ENCODE measurements at regions not wholly inside any gene's neighbourhood (a gene's known extent, or its start where the extent isn't known, plus 50 kb on each side); places are given as distances from the start of the nearest gene placed in this dataset.

DNA sequence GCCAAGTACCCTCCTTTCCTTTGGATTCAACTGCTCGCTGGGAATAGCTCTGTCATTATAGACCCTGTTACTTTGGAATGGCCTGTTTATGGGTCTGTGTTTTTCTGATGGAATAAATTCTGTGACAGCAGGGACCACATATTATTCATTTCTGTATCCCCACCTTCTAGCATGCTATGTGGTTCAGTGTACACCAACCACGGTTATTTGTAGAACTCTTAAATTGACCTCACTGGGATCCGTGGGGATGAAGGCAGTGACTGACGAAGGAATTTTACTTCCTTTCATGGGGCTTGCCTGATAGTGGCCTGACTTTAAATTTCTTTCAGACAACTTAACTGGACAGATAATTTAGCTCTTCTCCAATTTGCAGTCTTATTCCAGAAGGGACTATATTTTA lies 343.2 kb downstream of the SPRY1 start:
- no peaks in the 10 kb centered on the region for H3K36me3 ChIP-seq (ENCODE audit: low read depth)
- H3K9me2 ChIP-seq (ENCODE audit: insufficient read depth): no peaks in the 10 kb centered on the region
- no peak overlapping the region for H2AFZ ChIP-seq
- H3K9ac ChIP-seq: no peak overlapping the region
- H3K27me3 ChIP-seq (replicated peaks; ENCODE audit: insufficient read depth): no peaks in the 10 kb centered on the region
- no peaks in the 10 kb centered on the region for H4K20me1 ChIP-seq (ENCODE audit: insufficient read depth)
- no peak overlapping the region for H3K4me2 ChIP-seq (ENCODE audit: unreplicated experiment)
- H3K4me3 ChIP-seq: no peak overlapping the region
- no peak overlapping the region for H3K27ac ChIP-seq
- no peak for DNase-seq
- 87 to 90% methylated on average over 4 of the region's 4 CpGs for WGBS, 2 experiments (ENCODE audit: low coverage in 1 of 2, low lambda C conversion rate in 2 of 2, missing lambda C conversion rate in 2 of 2)
- no peaks in the 10 kb centered on the region for H3K79me2 ChIP-seq (ENCODE audit: insufficient read depth)
- no peaks in the 10 kb centered on the region for H3K9me3 ChIP-seq (ENCODE audit: low read depth)
- H3K4me1 ChIP-seq (ENCODE audit: insufficient read depth): no peaks in the 10 kb centered on the region
- in situ Hi-C loops (cut with MboI): no loop called here
- no peak for TF ChIP-seq EZH2 (IDR thresholded peaks at IDR 0.05; ENCODE audit: insufficient read depth, poor library complexity, severe bottlenecking)
- no peak for TF ChIP-seq EZH2phosphoT487 (IDR thresholded peaks at IDR 0.05; ENCODE audit: insufficient read depth, low read depth)
- no peaks in the 10 kb centered on the region for H3F3A ChIP-seq (ENCODE audit: insufficient read depth)

DNA sequence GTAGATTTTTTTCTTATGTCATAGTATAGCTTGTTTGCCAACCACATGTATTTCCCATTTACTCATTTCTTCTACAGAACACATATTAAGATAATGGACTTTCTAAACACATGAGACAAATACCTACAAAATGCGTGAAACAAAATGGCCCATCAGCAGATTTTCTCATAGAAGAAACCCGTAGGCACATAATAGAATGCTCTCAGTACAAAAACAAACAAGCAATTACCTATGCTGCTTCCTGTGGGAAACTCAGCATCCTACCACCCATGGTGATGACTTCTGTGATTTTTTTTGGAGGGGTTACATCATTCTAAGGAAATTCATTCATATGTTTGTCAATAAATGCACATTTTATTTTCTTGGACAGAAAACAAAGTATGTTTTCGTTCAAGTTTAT lies 343.6 kb downstream of the SPRY1 start:
- Histone ChIP-seq H3K27ac (no peak overlapping the region), H3K9me3 (ENCODE audit: low read depth) (no peaks in the 10 kb centered on the region), H4K20me1 (ENCODE audit: insufficient read depth) (no peaks in the 10 kb centered on the region), H2AFZ (no peak overlapping the region), H3K27me3 (replicated peaks; ENCODE audit: insufficient read depth) (no peaks in the 10 kb centered on the region), H3K36me3 (ENCODE audit: low read depth) (no peaks in the 10 kb centered on the region), H3K4me3 (no peak overlapping the region), H3K9ac (no peak overlapping the region), H3K79me2 (ENCODE audit: insufficient read depth) (no peaks in the 10 kb centered on the region), H3K9me2 (ENCODE audit: insufficient read depth) (no peaks in the 10 kb centered on the region), H3K4me2 (ENCODE audit: unreplicated experiment) (no peak overlapping the region), H3F3A (ENCODE audit: insufficient read depth) (no peaks in the 10 kb centered on the region), H3K4me1 (ENCODE audit: insufficient read depth) (no peaks in the 10 kb centered on the region)
- no peak for DNase-seq
- in situ Hi-C loops (cut with MboI): no loop called here
- WGBS, 2 experiments (ENCODE audit: low coverage in 1 of 2, low lambda C conversion rate in 2 of 2, missing lambda C conversion rate in 2 of 2): 74 to 81% methylated on average over 3 of the region's 3 CpGs
- no peak for TF ChIP-seq EZH2phosphoT487 (IDR thresholded peaks at IDR 0.05; ENCODE audit: insufficient read depth, low read depth)

DNA sequence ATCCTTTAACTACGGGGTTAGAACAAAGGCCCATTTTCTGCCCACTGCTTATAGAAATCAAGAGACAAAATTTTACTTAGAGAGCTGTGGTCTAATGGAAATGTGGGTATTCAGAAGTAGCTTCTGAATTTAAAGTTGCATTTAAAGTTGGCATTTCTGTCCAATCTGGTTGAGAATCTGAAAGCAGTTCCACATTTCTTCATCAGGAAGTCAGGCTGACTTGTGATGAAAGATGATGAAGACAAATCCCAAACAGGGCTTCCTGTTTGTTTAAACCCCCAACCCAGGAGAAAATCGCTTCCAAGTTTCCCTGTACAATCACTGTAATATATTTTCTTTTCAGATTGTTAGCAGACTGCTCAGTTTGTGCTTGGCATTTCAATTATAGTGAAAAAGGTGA lies 345.3 kb downstream of the SPRY1 start:
- no peak overlapping the region for H3K27ac ChIP-seq
- H3K27me3 ChIP-seq (replicated peaks; ENCODE audit: insufficient read depth): no peaks in the 10 kb centered on the region
- no peak overlapping the region for H3K4me3 ChIP-seq
- no peaks in the 10 kb centered on the region for H3K9me3 ChIP-seq (ENCODE audit: low read depth)
- WGBS, 2 experiments (ENCODE audit: low coverage in 1 of 2, low lambda C conversion rate in 2 of 2, missing lambda C conversion rate in 2 of 2): 46 to 56% methylated on average over 2 of the region's 2 CpGs
- no peaks in the 10 kb centered on the region for H3K36me3 ChIP-seq (ENCODE audit: low read depth)
- in situ Hi-C loops (cut with MboI): no loop called here
- no peaks in the 10 kb centered on the region for H4K20me1 ChIP-seq (ENCODE audit: insufficient read depth)
- H3F3A ChIP-seq (ENCODE audit: insufficient read depth): no peaks in the 10 kb centered on the region
- no peak for DNase-seq
- no peak overlapping the region for H3K9ac ChIP-seq
- no peak overlapping the region for H3K4me2 ChIP-seq (ENCODE audit: unreplicated experiment)
- no peaks in the 10 kb centered on the region for H3K79me2 ChIP-seq (ENCODE audit: insufficient read depth)
- H3K4me1 ChIP-seq (ENCODE audit: insufficient read depth): no peaks in the 10 kb centered on the region
- TF ChIP-seq EZH2 (IDR thresholded peaks at IDR 0.05; ENCODE audit: insufficient read depth, poor library complexity, severe bottlenecking): no peak
- no peak for TF ChIP-seq EZH2phosphoT487 (IDR thresholded peaks at IDR 0.05; ENCODE audit: insufficient read depth, low read depth)
- H2AFZ ChIP-seq: peak overlapping the region; percentile 46
- H3K9me2 ChIP-seq (ENCODE audit: insufficient read depth): no peaks in the 10 kb centered on the region

DNA sequence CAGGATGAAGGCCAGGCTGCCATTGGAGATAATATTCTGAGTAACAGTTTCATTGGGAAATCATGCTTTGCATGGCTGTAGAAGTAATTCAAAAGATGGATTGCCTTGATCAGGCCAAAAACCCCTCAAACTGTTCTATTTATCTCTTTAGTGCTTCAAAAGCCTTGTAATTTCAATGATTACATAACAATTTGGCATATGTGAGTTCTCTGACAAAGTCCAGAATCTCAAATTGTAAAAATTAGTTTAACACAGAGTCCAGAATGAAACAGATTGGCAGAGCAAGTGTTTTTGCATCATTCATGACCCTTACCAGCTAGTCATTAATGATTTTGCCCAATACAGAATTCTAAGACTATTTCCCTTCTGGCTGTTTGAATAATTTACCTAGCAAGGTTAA lies 347.3 kb downstream of the SPRY1 start:
- Histone ChIP-seq H2AFZ (no peak overlapping the region), H3K4me3 (no peak overlapping the region), H3K27ac (no peak overlapping the region), H3K9me3 (ENCODE audit: low read depth) (no peaks in the 10 kb centered on the region), H4K20me1 (ENCODE audit: insufficient read depth) (no peaks in the 10 kb centered on the region), H3K9me2 (ENCODE audit: insufficient read depth) (no peaks in the 10 kb centered on the region), H3K9ac (no peak overlapping the region), H3K27me3 (replicated peaks; ENCODE audit: insufficient read depth) (no peaks in the 10 kb centered on the region), H3K79me2 (ENCODE audit: insufficient read depth) (no peaks in the 10 kb centered on the region), H3K36me3 (ENCODE audit: low read depth) (no peaks in the 10 kb centered on the region), H3K4me2 (ENCODE audit: unreplicated experiment) (no peak overlapping the region), H3F3A (ENCODE audit: insufficient read depth) (no peaks in the 10 kb centered on the region), H3K4me1 (ENCODE audit: insufficient read depth) (no peaks in the 10 kb centered on the region)
- DNase-seq: no peak
- TF ChIP-seq EZH2 (IDR thresholded peaks at IDR 0.05; ENCODE audit: insufficient read depth, poor library complexity, severe bottlenecking): no peak
- no peak for TF ChIP-seq EZH2phosphoT487 (IDR thresholded peaks at IDR 0.05; ENCODE audit: insufficient read depth, low read depth)
- in situ Hi-C loops (cut with MboI): no loop called here

DNA sequence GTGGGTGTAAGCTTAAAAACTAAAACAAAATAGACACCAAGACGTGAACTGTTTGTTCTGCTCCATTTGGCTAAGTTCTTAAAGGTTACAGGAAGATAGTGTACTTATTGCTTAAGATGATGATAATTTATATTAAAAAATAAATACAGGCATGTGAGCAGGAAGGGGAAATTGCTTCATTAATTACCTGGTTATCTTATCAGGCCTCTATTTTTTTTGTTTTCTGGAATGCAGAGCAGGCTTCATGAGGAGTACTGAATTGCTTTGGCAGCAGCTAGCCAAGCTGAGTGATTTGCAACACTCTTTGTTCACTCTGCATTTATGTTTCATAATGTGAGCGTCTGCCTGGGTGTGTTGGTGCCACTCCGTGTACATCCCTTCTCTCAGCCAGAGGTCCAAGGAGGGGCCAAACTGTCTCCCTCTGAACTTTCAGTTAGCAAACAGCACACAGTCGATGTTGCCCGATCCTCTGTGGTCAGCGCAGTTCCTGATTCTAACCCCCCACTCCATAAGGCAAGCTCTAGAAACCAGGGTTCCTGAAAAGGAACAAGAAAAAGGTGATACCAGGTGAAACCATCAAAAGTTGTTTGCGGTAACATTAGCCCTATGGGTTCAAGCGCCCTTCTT lies 348.2 kb downstream of the SPRY1 start:
- Histone ChIP-seq H4K20me1 (ENCODE audit: insufficient read depth) (no peaks in the 10 kb centered on the region), H3K4me2 (ENCODE audit: unreplicated experiment) (no peak overlapping the region), H3K9me2 (ENCODE audit: insufficient read depth) (no peaks in the 10 kb centered on the region), H3K9me3 (ENCODE audit: low read depth) (no peaks in the 10 kb centered on the region), H3K36me3 (ENCODE audit: low read depth) (no peaks in the 10 kb centered on the region), H2AFZ (no peak overlapping the region), H3K27me3 (replicated peaks; ENCODE audit: insufficient read depth) (no peaks in the 10 kb centered on the region), H3K4me3 (no peak overlapping the region), H3K9ac (no peak overlapping the region), H3K79me2 (ENCODE audit: insufficient read depth) (no peaks in the 10 kb centered on the region), H3F3A (ENCODE audit: insufficient read depth) (no peaks in the 10 kb centered on the region), H3K4me1 (ENCODE audit: insufficient read depth) (no peaks in the 10 kb centered on the region), H3K27ac (no peak overlapping the region)
- in situ Hi-C loops (cut with MboI): no loop called here
- TF ChIP-seq EZH2phosphoT487 (IDR thresholded peaks at IDR 0.05; ENCODE audit: insufficient read depth, low read depth) (no peak), EZH2 (IDR thresholded peaks at IDR 0.05; ENCODE audit: insufficient read depth, poor library complexity, severe bottlenecking) (no peak)
- no peak for DNase-seq
- WGBS, 2 experiments (ENCODE audit: low coverage in 1 of 2, low lambda C conversion rate in 2 of 2, missing lambda C conversion rate in 2 of 2): 69 to 72% methylated on average over 8 of the region's 8 CpGs
